IPS-18c (cell line): ENCODE measurements at regions not wholly inside any gene's neighbourhood (a gene's known extent, or its start where the extent isn't known, plus 50 kb on each side); places are given as distances from the start of the nearest gene placed in this dataset.
"Not testable (repeated sequence)": the region's sequence is repeated elsewhere in the genome, so short reads cannot be mapped to it uniquely, and the experiment has no call there.

ENCODE experiments used
- H3K4me3 ChIP-seq: 2 replicates; pipeline ENCODE4 v1.7.0; 2013; ENCODE audit warnings: low read depth, mild to moderate bottlenecking, low read length, moderate library complexity; ENCODE audit not compliant: insufficient read depth
- H3K9me3 ChIP-seq: one replicate; pipeline ENCODE4 v1.6.1; 2013; ENCODE audit warnings: mild to moderate bottlenecking, low read length, moderate library complexity; ENCODE audit not compliant: control insufficient read depth, insufficient read depth

DNA sequence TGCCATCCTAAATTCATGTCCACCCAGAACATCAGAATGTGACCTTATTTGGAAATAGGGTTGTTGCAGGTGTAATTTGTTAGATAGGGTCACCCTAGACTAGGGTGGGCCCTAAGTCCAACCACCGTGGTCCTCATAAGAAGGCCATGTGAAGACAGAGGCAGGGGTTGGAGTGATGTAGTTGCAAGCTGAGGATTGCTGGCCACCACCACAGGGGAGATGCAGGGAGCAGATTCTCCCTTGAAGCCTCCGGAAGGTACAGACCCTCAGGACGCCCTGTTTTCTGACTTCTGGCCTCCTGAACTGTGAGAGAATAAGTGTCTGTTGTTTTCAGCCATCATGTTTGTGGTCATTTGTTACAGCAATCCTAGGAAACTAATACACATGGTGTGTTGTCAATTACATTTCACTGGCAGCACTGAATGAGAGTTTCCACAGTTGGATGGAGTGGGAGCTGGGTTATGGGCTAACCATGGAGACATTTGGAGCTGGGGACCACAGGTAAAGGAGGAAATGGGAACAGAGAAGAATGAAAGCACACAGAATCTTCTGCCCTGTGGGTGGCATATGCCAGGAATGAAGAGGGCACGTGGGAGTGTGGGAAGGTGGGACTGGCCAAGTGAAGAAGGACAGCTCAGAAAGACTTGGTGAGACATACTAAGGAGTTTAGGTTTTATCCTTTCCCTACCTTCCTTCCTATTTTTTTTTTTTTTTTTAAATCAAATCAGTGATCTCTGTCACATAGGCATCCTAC lies 266.0 kb downstream of the MYCN start:
- peaks cover 5% of the 10 kb centered on the region for H3K9me3 ChIP-seq
- H3K4me3 ChIP-seq = no peak overlapping the region

DNA sequence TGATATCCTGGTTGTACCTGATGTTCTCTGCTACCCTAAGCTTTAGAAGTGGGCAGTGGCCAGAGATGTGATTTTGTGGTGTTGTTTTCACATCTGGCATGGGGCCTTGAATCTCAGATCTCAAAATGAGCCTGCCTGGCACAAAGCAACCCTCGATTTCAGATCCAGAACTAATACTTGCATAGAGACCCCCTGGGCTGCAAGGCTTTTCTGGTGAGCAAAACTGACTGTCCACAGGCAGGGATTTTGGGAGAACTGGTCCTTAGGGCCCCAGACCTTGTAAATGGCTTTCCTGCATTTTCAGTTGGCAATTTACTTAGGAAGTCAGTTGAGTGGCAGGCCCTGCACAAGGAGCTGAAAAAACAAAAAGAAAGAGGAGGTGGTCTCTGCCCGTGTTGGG lies 265.3 kb downstream of the MYCN start:
- no peak overlapping the region for H3K4me3 ChIP-seq
- peaks cover 5% of the 10 kb centered on the region for H3K9me3 ChIP-seq

DNA sequence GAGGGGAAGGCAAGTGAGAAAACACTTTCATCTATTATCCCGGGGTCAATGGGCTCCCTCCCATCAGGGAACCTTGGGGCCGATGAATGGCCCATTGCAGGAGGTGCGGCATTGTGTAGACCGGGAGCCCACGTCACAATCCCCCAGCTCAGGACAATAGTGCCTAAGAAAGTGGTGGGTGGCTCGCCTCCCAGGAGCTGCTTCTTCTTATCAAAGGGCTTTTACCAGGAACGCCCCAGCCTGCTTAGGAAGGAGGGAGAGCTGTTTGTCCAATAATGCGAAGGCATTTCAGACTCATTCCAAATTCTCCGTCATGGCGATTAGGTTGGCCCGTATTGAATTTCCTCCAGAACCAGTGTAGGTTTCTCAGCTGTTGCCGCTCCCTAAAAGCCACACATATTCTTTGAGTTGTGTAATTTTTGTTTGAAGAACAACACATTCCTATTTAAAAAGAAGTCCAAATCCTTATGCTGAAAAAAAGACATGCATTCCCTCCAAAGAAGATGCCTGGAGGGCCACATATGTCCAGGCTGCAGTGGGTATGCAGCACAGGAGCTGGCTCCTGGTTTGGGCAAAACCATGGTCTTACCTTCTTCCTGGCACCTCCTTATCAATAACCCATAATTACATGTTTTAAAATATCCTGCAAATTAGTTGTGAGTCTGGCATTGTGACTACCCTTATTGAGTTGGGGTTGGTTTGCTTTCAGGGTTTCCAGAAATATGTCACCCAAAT lies 264.7 kb downstream of the MYCN start:
- peaks cover 2% of the 10 kb centered on the region for H3K9me3 ChIP-seq
- no peak overlapping the region for H3K4me3 ChIP-seq

DNA sequence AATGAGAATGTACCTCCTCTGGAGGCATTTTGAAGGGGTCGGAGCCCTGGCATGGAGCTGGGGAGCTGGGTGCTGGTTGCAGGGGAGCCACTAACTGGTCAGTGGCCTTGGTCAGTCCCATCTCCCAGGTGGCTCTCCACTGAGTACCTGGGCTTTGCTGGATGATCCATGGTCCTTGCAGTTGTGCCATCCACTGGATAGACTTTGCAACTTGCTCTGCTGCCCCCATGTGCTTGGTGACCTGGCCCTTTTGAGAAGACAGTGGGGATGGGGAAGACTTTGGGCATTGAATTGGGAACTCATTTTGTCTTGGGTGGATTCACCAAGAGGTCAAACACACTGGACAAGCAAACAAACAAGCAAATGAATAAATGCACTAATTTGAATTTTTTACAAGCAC lies 263.9 kb downstream of the MYCN start:
- no peak overlapping the region for H3K4me3 ChIP-seq

DNA sequence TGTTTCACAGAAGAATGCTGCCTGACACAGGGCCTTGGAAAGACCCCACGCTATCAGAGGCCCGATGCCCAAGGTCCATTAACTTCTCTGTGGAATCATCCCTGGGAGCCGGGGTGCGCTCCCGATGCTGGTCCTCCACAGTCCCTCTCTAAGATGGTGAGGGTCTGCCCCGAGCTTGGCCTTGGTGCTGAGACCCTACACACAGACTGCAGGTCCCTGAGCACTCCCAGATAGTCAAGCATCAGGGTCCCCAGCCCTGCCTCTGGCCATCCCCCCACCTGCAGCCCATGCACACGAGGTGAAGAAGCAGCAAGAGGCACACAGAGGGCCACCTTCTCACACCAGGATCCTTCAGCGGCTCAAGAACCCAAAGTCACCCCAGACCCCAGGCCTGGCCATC lies 263.3 kb downstream of the MYCN start:
- H3K4me3 ChIP-seq = no peak overlapping the region
- peaks cover 2% of the 10 kb centered on the region for H3K9me3 ChIP-seq

More for the DNA sequence above, 263.9 kb downstream of the MYCN start:
- peaks cover 2% of the 10 kb centered on the region for H3K9me3 ChIP-seq

DNA sequence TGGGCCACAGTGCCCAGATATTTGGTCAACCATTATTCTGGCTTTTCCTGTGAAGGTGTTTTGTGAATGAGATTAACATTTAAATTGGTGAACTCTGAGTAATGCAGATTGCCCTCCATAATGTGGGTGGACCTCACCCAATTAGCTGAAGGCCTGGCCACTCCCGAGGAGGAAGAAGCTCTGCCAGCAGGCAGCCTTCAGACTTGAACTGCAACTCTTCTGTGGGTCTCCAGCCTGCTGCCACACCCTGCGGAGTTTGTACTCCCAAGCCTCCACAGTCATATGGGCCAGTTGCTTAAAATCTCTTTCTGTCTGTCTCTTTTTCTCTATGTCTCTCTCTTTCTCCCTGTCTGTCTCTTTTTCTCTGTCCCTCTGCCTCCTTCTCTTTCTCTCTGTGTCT lies 262.7 kb downstream of the MYCN start:
- Histone ChIP-seq H3K9me3 (peaks cover 2% of the 10 kb centered on the region), H3K4me3 (no peak overlapping the region)

DNA sequence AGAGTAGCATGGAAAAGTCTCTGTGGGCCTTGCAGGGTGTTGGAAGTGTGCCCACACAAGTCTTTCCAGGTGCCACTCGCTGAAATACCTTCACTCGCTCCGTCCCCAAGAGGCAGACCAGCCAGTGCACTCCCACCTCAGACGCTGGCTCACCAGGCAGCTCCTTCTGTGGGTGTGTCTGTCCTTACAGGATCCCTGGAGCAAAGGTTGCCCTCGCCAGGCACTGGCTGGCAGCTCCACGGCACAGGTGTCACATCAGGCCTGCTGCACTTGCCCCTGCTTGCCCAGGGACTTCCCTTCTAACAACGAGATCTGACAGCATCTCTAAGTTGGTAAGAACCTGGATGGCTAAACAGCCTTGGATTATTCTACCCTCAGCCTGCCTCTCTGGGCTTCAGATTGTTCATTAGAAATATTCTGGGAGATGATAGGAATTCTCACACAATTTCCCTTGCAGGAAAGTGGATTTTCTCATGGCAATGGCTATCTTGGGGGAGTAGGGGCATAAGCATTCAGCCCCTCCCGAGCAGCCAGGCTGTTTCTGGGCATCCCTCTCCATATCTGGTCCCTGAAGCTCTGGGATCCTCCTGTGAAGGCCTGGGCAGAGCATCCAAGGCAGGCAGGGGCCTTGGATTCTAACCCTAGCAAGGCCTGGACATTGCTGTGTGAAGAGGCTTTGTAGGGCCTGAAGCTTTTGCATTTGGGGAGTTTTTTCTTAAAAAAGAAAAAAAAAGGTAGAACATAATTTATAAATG lies 262.1 kb downstream of the MYCN start:
- H3K4me3 ChIP-seq = no peak overlapping the region
- H3K9me3 ChIP-seq = peaks cover 2% of the 10 kb centered on the region

DNA sequence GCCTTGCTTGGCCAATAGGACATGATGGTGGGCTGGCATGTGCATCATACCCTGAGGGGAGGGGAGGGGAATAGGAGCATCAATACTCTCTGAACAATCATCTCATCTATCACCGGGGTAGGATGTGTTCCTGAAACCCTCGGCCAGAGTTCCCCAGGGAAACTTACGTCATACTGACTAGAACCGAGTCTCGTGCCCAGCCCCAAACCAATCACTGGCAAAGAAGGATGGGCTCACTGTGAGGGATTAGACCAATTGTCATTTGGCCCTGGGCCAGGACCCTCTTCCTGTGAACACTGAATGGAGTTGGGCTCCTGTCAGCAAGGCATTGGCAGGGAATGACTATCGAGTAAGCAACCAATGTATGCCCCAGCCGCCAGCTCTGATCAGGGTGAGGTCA lies 261.5 kb downstream of the MYCN start:
- Histone ChIP-seq H3K9me3 (peaks cover 2% of the 10 kb centered on the region), H3K4me3 (no peak overlapping the region)

DNA sequence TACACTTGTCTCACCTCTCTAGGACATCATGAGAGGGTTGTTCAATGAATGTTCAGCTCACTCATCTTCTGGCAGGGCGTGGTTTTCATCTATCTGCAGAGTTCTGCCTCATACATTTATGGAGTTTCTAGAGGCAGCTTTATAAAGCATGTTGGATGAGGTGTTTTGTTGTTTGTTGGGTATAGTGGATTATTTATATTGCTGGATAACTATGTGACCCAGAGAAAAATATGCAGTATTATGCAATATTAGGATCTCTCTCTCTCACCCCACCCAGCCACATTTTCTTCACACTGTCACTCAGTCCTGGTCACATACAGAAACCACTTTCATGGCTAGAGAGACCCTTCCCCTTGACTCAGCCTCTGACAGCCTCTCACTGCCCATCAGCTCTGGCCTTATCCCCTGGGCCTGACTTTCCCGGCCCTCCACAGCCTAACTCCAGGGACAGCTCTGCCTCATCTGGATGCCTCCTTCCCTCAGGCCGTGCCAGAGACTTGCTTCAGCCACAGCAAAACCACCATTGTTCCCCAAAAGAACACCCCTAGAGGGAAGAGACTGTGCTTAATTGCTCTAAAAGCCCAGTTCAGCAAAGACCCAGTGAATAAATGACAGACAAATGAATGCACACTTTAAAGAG lies 260.3 kb downstream of the MYCN start:
- Histone ChIP-seq H3K9me3 (peaks cover 3% of the 10 kb centered on the region), H3K4me3 (no peak overlapping the region)

DNA sequence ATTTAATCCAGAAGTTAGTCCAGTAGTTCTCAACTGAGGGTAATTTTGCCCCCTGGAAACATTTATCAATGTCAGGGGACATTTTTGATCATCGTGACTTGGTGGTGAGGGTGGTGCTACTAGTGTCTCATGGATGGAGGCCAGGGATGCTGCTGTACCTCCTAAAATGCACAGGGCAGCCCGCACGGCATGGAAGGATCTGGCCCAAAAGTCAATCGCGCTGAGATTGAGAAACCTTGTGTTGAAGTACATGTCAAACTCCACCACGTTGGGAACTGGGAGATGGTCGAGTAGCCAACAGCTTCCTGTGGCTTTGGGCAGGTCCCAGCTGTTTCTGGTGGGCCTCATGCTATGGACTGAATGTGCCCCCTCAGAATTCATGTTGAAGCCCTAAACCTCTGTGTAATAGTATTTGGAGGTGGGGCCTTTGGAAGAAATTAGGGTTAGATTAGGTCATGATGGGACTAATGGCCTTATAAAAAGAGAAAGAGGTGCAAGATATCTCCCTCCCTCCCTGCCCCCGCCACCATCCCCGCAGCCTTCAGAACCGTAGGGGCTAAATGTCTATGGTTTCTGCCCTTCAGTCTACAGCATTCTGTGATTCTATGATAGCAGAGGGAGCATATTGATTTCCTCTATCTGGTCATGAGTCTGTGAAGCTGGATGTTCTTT lies 259.7 kb downstream of the MYCN start:
- no peak overlapping the region for H3K4me3 ChIP-seq
- peaks cover 3% of the 10 kb centered on the region for H3K9me3 ChIP-seq

DNA sequence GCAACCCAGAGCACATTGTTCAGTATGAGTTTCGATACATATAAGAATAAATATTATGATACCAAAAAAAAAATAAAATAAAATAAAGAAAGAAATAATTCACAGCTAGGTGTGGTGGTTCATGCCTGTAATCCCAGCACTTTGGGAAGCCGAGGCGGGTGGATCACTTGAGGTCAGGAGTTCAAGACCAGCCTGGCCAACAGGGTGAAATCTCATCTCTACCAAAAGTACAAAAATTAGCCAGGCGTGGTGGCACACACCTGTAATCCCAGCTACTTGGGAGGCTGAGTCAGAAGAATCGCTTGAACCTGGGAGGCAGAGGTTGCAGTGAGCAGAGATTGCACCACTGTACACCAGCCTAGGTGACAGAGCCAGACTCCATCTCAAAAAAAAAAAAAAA lies 258.9 kb downstream of the MYCN start:
- not testable (repeated sequence) for H3K9me3 ChIP-seq, H3K4me3 ChIP-seq

DNA sequence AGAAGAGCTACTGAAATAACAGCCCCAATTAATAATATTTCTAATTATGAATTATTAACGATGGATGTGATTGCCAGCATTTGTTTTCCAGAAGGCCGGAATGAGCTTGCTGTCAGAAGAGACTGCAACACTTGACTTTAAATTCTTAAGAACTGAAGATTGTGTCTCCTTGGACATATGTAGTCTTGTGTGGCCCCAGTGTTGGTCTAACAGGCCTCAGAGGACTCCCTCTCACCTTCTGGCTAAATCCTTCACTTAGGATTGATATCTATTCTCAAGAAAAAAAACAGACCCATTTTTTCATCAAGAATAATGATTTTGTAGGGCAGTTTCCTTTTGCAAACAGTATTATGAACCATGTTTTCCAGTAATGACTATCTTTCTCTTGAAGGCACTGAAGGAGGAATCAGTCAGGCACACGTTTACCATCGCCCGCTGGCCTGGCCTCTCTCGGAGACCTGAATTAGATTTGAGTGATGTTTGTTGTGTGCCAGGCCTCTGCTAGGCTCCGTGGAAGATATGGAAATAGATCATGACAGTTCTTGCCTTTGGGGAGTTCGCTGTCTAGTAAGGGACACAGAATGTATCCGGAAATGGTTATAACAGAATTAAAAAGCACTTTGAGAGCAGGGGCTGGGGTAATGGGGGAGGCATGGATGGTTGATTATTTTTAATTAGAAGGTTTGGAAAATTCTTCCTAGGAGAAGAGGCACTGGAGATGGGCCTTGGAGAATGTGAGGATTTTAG lies 258.0 kb downstream of the MYCN start:
- H3K4me3 ChIP-seq = no peak overlapping the region

DNA sequence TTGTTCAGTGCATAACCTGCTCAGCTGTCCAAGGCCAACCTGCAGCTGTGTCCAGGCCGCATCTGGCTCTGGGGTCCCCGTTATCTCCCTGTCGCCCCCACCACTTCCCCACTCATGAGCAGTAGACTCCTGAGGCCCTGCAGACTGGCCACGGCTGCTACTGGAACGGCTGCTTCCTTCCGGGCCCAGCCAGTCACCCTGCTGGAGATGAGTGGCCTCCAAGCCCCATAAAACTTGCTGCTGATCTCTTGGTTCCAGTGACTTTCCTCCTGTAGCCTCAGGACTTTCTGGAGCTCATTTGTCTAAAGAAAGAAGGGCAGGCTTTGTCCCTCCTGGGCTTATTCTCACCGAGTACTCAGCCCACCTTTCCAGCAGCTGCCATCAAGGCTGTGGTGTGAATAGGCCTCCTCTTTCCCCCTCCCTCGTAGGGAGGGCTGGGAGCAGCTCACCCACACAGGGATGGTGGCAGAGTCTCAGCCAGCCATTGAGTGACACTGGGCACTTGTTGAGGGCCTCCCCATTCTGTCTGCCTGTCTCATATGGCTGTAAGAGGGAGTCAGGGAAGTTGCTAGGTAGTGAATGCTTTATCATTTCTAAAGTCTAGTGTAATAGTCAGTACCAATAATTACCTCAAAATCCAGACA lies 257.3 kb downstream of the MYCN start:
- H3K9me3 ChIP-seq = peaks cover 3% of the 10 kb centered on the region
- no peak overlapping the region for H3K4me3 ChIP-seq

More for the DNA sequence above, 258.0 kb downstream of the MYCN start:
- H3K9me3 ChIP-seq = peaks cover 3% of the 10 kb centered on the region

DNA sequence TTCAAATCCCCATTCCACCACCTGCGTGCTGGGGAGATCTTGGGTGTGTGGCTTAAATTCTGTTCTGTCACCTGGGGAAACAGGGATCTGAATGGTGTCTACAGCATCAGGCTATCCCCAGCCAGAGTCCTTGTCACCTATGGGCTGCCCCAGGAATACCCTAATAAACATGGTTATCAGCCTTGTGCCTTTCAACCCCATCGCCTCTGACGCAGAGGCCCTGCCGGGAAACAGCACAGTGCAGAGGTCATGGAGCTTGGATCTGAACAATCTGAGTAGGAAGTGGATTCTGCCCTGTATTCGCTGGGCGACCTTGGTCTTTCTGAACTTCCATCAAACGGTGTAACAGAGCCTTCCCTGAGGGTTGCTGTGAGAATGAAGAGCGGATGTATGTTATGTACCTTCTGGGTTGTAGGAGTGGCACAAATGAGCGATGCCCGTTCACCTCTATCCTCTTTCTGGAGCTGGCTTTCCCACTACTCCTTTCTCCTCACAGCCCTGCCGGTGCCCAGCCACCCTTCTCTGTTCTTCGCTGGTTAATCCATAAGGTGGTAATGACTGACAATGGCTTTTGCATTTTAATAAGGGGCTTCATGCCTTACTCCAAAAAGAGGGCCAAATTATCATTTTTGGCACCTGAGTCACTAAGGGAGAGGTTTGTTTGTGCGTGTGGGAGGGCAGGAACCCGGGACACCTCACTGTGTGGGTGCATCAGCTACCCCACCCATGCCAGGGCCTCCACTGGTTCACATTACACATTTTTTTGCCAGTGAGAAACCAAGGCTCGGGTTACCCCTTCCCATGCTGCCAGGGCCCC lies 256.5 kb downstream of the MYCN start:
- H3K4me3 ChIP-seq = no peak overlapping the region
- H3K9me3 ChIP-seq = peaks cover 3% of the 10 kb centered on the region

DNA sequence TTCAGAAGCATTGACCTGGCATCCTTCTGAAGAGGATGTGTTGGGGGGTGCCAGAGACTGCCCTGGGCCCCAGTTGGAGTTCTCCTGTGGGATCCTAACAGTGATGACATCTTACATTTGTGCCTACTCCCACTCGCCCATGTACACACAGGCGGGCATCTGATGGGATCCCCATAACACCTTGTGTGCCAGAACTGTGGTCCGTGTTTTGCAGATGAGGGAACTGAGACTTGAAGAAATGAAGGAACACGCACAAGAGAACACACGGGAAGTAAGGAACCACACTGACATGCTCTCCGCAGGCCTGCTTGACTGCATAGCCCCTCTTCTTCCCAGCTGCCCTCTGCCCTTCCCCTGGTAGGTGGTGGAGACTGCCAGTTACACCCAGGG lies 255.3 kb downstream of the MYCN start:
- Histone ChIP-seq H3K9me3 (peaks cover 3% of the 10 kb centered on the region), H3K4me3 (no peak overlapping the region)
